PC-3 (cell line): ENCODE measurements at regions not wholly inside any gene's neighbourhood (a gene's known extent, or its start where the extent isn't known, plus 50 kb on each side); places are given as distances from the start of the nearest gene placed in this dataset.

Source experiments
- ATAC-seq: fragments of 200-7000 bp; cut with Tn5 transposase; 2 replicates; pipeline ENCODE4 v1.9.1; 2020; ENCODE audit warnings: mild to moderate bottlenecking, moderate library complexity
- BruUV-seq: library from RNA; stranded (reverse); fragments of 400-500 nt; replicated peaks from 2 replicates; lab custom pipeline; 2021; lab: Mats Ljungman, UMichigan
- CTCF ChIA-PET: fragments of 300-600 bp; sonication (Branson Sonifier 250); formaldehyde crosslinking; loops from one replicate; lab custom pipeline; 2022; ENCODE audit warnings: antibody characterized with exemption; lab: Charles Lee
- POLR2A ChIA-PET: fragments of 300-600 bp; sonication (Branson Sonifier 250); formaldehyde crosslinking; loops from one replicate; lab custom pipeline; 2022; ENCODE audit warnings: antibody characterized with exemption; ENCODE audit not compliant: unreplicated experiment; lab: Charles Lee
- DNase-seq: peaks from one replicate; pipeline ENCODE4 v3.0.0-alpha.2; 2015
- H2AFZ ChIP-seq: fragments of 300-600 bp; sonication (generic); 2 replicates; pipeline ENCODE4 v1.6.0; 2016; ENCODE audit warnings: antibody characterized with exemption, low read length
- H3F3A ChIP-seq: fragments of 300-600 bp; sonication (generic); one replicate; pipeline ENCODE4 v1.6.0; 2017; ENCODE audit warnings: antibody characterized with exemption, low read length, control low read depth, mild to moderate bottlenecking; ENCODE audit not compliant: unreplicated experiment
- H3K27ac ChIP-seq: fragments of 300-600 bp; sonication (generic); 2 replicates; pipeline ENCODE4 v1.5.1; 2016; ENCODE audit warnings: mild to moderate bottlenecking, low read length
- H3K27me3 ChIP-seq: fragments of 300-600 bp; sonication (generic); 2 replicates; pipeline ENCODE4 v1.6.1; 2016; ENCODE audit warnings: low read length, mixed read lengths
- H3K36me3 ChIP-seq: fragments of 300-600 bp; sonication (generic); 2 replicates; pipeline ENCODE4 v1.6.1; 2016; ENCODE audit warnings: low read depth, mixed run types, low read length, mixed read lengths
- H3K4me1 ChIP-seq: fragments of 300-600 bp; sonication (generic); 2 replicates; pipeline ENCODE4 v1.5.1; 2016; ENCODE audit warnings: low read length; ENCODE audit not compliant: insufficient read depth
- H3K4me2 ChIP-seq: fragments of 300-600 bp; sonication (generic); 2 replicates; pipeline ENCODE4 v1.6.0; 2016; ENCODE audit warnings: low read length
- H3K4me3 ChIP-seq: fragments of 300-600 bp; sonication (generic); 2 replicates; pipeline ENCODE4 v1.5.1; 2016; ENCODE audit warnings: mild to moderate bottlenecking, low read length, mixed read lengths
- H3K79me2 ChIP-seq: fragments of 300-600 bp; sonication (generic); 2 replicates; pipeline ENCODE4 v1.6.1; 2017; ENCODE audit warnings: low read length, mixed read lengths
- H3K9ac ChIP-seq: fragments of 300-600 bp; sonication (generic); 2 replicates; pipeline ENCODE4 v1.6.0; 2016; ENCODE audit warnings: mild to moderate bottlenecking, low read length
- H3K9me2 ChIP-seq: fragments of 300-600 bp; sonication (generic); replicated peaks from 2 replicates; pipeline ENCODE4 v1.6.1; 2016; ENCODE audit warnings: mixed run types, low read length, mixed read lengths
- H3K9me3 ChIP-seq: fragments of 300-600 bp; sonication (generic); 2 replicates; pipeline ENCODE4 v1.6.1; 2016; ENCODE audit warnings: low read length, mixed read lengths
- H4K20me1 ChIP-seq: fragments of 300-600 bp; sonication (generic); 2 replicates; pipeline ENCODE4 v1.6.1; 2016; ENCODE audit warnings: low read length, mixed read lengths
- EZH2 ChIP-seq: fragments of 300-600 bp; sonication (generic); IDR thresholded peaks from one replicate; pipeline ENCODE4 v1.6.1; 2017; ENCODE audit warnings: antibody characterized with exemption, mild to moderate bottlenecking, low read length; ENCODE audit not compliant: unreplicated experiment
- EZH2phosphoT487 ChIP-seq: fragments of 300-600 bp; sonication (generic); IDR thresholded peaks from 2 replicates; pipeline ENCODE4 v1.6.1; 2018; ENCODE audit warnings: mild to moderate bottlenecking, antibody characterized with exemption, low read length, borderline replicate concordance
- intact Hi-C: fragments of 100-400 bp; cut with micrococcal nuclease; formaldehyde crosslinking; loops from 2 replicates; pipeline ENCODE4 v1.9.0; 2023
- TF ChIP-seq, protein P1 (sequence below): fragments of 300-600 bp; sonication (generic); conservative IDR thresholded peaks from 2 replicates; pipeline ENCODE4 v1.5.1; 2017; ENCODE audit warnings: antibody characterized with exemption, low read depth, mild to moderate bottlenecking, low read length

- ChIA-PET CTCF (no interaction called here), POLR2A (no interaction called here)
- TF ChIP-seq EZH2 (no peak), EZH2phosphoT487 (no peak)
- TF ChIP-seq, protein P1, sequence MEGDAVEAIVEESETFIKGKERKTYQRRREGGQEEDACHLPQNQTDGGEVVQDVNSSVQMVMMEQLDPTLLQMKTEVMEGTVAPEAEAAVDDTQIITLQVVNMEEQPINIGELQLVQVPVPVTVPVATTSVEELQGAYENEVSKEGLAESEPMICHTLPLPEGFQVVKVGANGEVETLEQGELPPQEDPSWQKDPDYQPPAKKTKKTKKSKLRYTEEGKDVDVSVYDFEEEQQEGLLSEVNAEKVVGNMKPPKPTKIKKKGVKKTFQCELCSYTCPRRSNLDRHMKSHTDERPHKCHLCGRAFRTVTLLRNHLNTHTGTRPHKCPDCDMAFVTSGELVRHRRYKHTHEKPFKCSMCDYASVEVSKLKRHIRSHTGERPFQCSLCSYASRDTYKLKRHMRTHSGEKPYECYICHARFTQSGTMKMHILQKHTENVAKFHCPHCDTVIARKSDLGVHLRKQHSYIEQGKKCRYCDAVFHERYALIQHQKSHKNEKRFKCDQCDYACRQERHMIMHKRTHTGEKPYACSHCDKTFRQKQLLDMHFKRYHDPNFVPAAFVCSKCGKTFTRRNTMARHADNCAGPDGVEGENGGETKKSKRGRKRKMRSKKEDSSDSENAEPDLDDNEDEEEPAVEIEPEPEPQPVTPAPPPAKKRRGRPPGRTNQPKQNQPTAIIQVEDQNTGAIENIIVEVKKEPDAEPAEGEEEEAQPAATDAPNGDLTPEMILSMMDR: no peak
- H3K79me2 ChIP-seq: no peaks in the 10 kb centered on the region
- no TSS peak for BruUV-seq
- no peaks in the 10 kb centered on the region for H3K9me3 ChIP-seq
- DNase-seq (no peak), ATAC-seq (no peak)
- H4K20me1 ChIP-seq: no peaks in the 10 kb centered on the region
- no peaks in the 10 kb centered on the region for H3F3A ChIP-seq
- intact Hi-C loops: no loop called here
- H2AFZ ChIP-seq: no peak overlapping the region
- H3K4me3 ChIP-seq: no peak overlapping the region
- H3K9ac ChIP-seq: no peak overlapping the region
- H3K27ac ChIP-seq: no peak overlapping the region
- no peaks in the 10 kb centered on the region for H3K27me3 ChIP-seq
- H3K4me1 ChIP-seq: no peaks in the 10 kb centered on the region
- H3K36me3 ChIP-seq: no peaks in the 10 kb centered on the region
- no peak overlapping the region for H3K4me2 ChIP-seq
- H3K9me2 ChIP-seq: no peaks in the 10 kb centered on the region
These were observed 420.8 kb downstream of the DTHD1 start for GRCh38 chr4:36702245-36702644.

- ATAC-seq (no peak), DNase-seq (no peak)
- no peaks in the 10 kb centered on the region for H3K27me3 ChIP-seq
- no peaks in the 10 kb centered on the region for H3K9me3 ChIP-seq
- H2AFZ ChIP-seq: no peak overlapping the region
- no peak overlapping the region for H3K4me3 ChIP-seq
- H3K36me3 ChIP-seq: no peaks in the 10 kb centered on the region
- TF ChIP-seq EZH2phosphoT487 (no peak), EZH2 (no peak)
- TF ChIP-seq, protein P1: no peak
- no peak overlapping the region for H3K27ac ChIP-seq
- H3K9me2 ChIP-seq: no peaks in the 10 kb centered on the region
- ChIA-PET POLR2A (no interaction called here), CTCF (no interaction called here)
- no peak overlapping the region for H3K9ac ChIP-seq
- no TSS peak for BruUV-seq
- H3K4me1 ChIP-seq: no peaks in the 10 kb centered on the region
- intact Hi-C loops: no loop called here
- H3F3A ChIP-seq: no peaks in the 10 kb centered on the region
- H3K79me2 ChIP-seq: no peaks in the 10 kb centered on the region
- no peaks in the 10 kb centered on the region for H4K20me1 ChIP-seq
- no peak overlapping the region for H3K4me2 ChIP-seq
These were observed 422.9 kb downstream of the DTHD1 start for GRCh38 chr4:36704289-36704688.

GRCh38 chr4:36709991-36710390, 428.6 kb downstream of the DTHD1 start:
- Histone ChIP-seq H2AFZ (no peak overlapping the region), H3K27me3 (no peaks in the 10 kb centered on the region), H4K20me1 (no peaks in the 10 kb centered on the region), H3F3A (no peaks in the 10 kb centered on the region), H3K9me2 (no peaks in the 10 kb centered on the region), H3K9ac (no peak overlapping the region), H3K4me1 (no peaks in the 10 kb centered on the region), H3K36me3 (no peaks in the 10 kb centered on the region), H3K4me3 (no peak overlapping the region), H3K4me2 (no peak overlapping the region), H3K27ac (no peak overlapping the region), H3K9me3 (no peaks in the 10 kb centered on the region), H3K79me2 (no peaks in the 10 kb centered on the region)
- POLR2A ChIA-PET: no interaction called here
- CTCF ChIA-PET: no interaction called here
- TF ChIP-seq EZH2phosphoT487: no peak
- TF ChIP-seq, protein P1: no peak
- no peak for TF ChIP-seq EZH2
- ATAC-seq (no peak), DNase-seq (no peak)
- intact Hi-C loops: no loop called here
- no TSS peak for BruUV-seq
